ENCODE measurements at regions not wholly inside any gene's neighbourhood (a gene's known extent, or its start where the extent isn't known, plus 50 kb on each side); places are given as distances from the start of the nearest gene placed in this dataset.

- TF ChIP-seq, protein P1, sequence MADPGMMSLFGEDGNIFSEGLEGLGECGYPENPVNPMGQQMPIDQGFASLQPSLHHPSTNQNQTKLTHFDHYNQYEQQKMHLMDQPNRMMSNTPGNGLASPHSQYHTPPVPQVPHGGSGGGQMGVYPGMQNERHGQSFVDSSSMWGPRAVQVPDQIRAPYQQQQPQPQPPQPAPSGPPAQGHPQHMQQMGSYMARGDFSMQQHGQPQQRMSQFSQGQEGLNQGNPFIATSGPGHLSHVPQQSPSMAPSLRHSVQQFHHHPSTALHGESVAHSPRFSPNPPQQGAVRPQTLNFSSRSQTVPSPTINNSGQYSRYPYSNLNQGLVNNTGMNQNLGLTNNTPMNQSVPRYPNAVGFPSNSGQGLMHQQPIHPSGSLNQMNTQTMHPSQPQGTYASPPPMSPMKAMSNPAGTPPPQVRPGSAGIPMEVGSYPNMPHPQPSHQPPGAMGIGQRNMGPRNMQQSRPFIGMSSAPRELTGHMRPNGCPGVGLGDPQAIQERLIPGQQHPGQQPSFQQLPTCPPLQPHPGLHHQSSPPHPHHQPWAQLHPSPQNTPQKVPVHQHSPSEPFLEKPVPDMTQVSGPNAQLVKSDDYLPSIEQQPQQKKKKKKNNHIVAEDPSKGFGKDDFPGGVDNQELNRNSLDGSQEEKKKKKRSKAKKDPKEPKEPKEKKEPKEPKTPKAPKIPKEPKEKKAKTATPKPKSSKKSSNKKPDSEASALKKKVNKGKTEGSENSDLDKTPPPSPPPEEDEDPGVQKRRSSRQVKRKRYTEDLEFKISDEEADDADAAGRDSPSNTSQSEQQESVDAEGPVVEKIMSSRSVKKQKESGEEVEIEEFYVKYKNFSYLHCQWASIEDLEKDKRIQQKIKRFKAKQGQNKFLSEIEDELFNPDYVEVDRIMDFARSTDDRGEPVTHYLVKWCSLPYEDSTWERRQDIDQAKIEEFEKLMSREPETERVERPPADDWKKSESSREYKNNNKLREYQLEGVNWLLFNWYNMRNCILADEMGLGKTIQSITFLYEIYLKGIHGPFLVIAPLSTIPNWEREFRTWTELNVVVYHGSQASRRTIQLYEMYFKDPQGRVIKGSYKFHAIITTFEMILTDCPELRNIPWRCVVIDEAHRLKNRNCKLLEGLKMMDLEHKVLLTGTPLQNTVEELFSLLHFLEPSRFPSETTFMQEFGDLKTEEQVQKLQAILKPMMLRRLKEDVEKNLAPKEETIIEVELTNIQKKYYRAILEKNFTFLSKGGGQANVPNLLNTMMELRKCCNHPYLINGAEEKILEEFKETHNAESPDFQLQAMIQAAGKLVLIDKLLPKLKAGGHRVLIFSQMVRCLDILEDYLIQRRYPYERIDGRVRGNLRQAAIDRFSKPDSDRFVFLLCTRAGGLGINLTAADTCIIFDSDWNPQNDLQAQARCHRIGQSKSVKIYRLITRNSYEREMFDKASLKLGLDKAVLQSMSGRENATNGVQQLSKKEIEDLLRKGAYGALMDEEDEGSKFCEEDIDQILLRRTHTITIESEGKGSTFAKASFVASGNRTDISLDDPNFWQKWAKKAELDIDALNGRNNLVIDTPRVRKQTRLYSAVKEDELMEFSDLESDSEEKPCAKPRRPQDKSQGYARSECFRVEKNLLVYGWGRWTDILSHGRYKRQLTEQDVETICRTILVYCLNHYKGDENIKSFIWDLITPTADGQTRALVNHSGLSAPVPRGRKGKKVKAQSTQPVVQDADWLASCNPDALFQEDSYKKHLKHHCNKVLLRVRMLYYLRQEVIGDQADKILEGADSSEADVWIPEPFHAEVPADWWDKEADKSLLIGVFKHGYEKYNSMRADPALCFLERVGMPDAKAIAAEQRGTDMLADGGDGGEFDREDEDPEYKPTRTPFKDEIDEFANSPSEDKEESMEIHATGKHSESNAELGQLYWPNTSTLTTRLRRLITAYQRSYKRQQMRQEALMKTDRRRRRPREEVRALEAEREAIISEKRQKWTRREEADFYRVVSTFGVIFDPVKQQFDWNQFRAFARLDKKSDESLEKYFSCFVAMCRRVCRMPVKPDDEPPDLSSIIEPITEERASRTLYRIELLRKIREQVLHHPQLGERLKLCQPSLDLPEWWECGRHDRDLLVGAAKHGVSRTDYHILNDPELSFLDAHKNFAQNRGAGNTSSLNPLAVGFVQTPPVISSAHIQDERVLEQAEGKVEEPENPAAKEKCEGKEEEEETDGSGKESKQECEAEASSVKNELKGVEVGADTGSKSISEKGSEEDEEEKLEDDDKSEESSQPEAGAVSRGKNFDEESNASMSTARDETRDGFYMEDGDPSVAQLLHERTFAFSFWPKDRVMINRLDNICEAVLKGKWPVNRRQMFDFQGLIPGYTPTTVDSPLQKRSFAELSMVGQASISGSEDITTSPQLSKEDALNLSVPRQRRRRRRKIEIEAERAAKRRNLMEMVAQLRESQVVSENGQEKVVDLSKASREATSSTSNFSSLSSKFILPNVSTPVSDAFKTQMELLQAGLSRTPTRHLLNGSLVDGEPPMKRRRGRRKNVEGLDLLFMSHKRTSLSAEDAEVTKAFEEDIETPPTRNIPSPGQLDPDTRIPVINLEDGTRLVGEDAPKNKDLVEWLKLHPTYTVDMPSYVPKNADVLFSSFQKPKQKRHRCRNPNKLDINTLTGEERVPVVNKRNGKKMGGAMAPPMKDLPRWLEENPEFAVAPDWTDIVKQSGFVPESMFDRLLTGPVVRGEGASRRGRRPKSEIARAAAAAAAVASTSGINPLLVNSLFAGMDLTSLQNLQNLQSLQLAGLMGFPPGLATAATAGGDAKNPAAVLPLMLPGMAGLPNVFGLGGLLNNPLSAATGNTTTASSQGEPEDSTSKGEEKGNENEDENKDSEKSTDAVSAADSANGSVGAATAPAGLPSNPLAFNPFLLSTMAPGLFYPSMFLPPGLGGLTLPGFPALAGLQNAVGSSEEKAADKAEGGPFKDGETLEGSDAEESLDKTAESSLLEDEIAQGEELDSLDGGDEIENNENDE (IDR thresholded peaks at IDR 0.05; ENCODE audit: insufficient replicate concordance, low read length) = no peak
- TF ChIP-seq ASH2L (IDR thresholded peaks at IDR 0.05; ENCODE audit: low read length) = no peak
- no peak for TF ChIP-seq KDM5A (IDR thresholded peaks at IDR 0.05; ENCODE audit: low read length)
- no peak for TF ChIP-seq HDAC6 (IDR thresholded peaks at IDR 0.05; ENCODE audit: low read depth, low read length)
- TF ChIP-seq, protein P2, sequence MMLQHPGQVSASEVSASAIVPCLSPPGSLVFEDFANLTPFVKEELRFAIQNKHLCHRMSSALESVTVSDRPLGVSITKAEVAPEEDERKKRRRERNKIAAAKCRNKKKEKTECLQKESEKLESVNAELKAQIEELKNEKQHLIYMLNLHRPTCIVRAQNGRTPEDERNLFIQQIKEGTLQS (IDR thresholded peaks at IDR 0.05; ENCODE audit: insufficient read depth, low read depth, low read length) = no peak
- no peak for TF ChIP-seq CBX5 (IDR thresholded peaks at IDR 0.05; ENCODE audit: low read depth, low read length)
- no peak for TF ChIP-seq POLR2A (IDR thresholded peaks at IDR 0.05; ENCODE audit: control extremely low read depth in 1 of 2, low read depth in 2 of 2, low read length in 2 of 2)
- no peak for TF ChIP-seq EP300 (IDR thresholded peaks at IDR 0.05; ENCODE audit: borderline replicate concordance in 1 of 2, low read depth in 2 of 2, low read length in 2 of 2)
- no peak for TF ChIP-seq CREB1 (IDR thresholded peaks at IDR 0.05)
- TF ChIP-seq SIRT6 (IDR thresholded peaks at IDR 0.05; ENCODE audit: low read length) = no peak
- no peak for TF ChIP-seq TEAD4 (IDR thresholded peaks at IDR 0.05; ENCODE audit: low read depth, low read length)
Measured at GRCh38 chrX:94752434-94753169, 1078.6 kb downstream of the FAM133A start (continued).

Data from H1 (cell line).